OCI-LY3 (cell line): ENCODE measurements at regions not wholly inside any gene's neighbourhood (a gene's known extent, or its start where the extent isn't known, plus 50 kb on each side); places are given as distances from the start of the nearest gene placed in this dataset.

Experiments
- CTCF ChIP-seq: fragments of 200-600, 300-600 bp; sonication (generic); IDR thresholded peaks from 2 replicates; pipeline ENCODE4 v1.5.1; 2014; ENCODE audit warnings: antibody characterized with exemption, low read length, low read depth
- EZH2phosphoT487 ChIP-seq: fragments of 200-600 bp; shearing (Covaris generic); IDR thresholded peaks from 2 replicates; pipeline ENCODE4 v1.6.1; 2018; ENCODE audit warnings: antibody characterized with exemption, mixed run types, low read depth

- TF ChIP-seq CTCF (no peak), EZH2phosphoT487 (no peak)
Observed at GRCh38 chr6:113148566-113148965, 708.6 kb upstream of the MARCKS start.
